ENCODE measurements at regions not wholly inside any gene's neighbourhood (a gene's known extent, or its start where the extent isn't known, plus 50 kb on each side); places are given as distances from the start of the nearest gene placed in this dataset.

DNA sequence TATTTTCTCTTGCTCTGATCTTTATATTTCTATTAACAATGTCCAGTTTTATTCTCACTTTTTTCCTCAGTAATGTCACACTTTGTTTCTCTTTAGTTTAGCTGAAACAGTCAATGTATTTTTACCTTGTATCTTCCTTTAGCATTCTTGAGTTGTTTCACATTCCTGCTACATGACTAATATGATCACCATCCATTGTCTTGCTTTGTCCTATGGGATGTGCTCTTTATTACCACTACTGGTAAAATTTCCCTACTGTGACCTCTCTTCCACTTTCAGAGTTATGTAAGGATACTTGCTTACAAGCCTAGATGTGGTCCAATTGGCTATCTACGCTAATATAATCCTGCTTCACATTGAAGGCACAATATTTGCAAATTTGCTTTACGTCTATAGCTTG, 457.9 kb downstream of the PIK3C3 start:
- no peak for DNase-seq

DNA sequence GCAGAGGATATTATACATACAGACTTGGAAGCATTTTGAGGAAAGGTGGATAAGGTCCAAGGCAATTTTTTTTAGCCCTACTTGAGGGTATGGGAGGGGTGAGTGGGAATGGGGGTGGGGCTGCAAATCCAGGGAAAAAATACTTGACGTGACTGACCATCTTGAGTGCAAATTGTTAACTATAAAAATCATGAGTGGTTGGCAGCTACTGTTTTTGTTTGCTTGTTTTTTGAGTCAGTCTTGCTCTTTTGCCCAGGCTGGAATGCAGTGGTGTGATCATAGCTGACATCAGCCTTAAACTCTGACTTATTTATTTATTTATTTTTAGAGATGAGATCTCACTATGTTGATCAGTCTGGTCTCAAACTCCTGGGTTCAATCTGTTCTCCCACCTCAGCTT, 458.8 kb downstream of the PIK3C3 start:
- DNase-seq: no peak

DNA sequence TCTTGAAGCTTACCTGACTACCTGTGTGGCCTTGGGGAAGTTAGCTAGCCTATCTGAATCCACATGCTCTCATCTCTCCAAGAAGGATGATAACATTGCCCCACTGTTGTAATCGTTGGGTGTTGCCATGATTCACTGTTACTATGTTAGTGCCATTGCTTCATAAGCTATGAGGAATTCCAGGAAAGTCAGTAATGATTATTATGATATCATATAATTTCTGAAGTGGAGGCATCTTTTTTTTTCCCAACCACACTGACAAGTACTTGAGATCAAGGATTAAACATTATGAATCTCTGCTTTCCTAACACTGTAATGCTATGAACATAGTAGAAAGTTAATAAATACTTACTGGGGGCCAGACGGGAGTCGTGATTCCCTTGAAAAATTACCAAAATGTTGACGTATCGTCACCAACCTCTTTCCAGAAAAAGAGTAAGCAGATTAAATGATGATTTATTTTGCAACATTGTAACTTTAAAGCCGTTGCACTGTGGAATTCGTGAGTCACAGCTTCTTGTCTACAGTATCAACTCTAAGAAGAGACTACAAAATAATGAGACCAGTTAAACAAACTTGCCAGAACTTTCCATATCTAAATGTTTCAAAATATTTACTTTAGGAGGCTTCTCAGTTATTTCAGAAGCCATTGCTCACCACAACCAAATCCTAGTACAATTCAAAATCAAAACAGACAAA, 459.9 kb downstream of the PIK3C3 start:
- DNase-seq: no peak

DNA sequence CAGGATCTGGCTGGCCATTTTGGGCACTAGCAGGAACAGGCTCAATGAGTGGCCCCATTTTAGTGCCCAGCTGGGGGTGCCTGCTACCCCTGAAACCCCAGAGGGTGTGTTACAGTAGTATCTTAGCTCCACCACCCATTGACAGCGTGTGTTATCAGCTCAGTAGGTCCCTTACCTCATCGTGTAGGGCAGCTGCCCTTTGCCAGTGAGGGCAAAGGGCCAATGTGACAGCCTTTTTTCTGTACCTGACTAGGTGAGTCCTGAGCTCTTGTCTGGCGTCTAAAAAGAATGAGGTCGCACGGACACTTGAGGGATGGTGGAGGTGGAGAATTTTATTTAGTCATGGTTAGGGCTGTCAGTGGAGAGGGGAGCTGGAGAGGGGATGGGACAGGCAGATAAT, 462.2 kb downstream of the PIK3C3 start:
- no peak for DNase-seq

DNA sequence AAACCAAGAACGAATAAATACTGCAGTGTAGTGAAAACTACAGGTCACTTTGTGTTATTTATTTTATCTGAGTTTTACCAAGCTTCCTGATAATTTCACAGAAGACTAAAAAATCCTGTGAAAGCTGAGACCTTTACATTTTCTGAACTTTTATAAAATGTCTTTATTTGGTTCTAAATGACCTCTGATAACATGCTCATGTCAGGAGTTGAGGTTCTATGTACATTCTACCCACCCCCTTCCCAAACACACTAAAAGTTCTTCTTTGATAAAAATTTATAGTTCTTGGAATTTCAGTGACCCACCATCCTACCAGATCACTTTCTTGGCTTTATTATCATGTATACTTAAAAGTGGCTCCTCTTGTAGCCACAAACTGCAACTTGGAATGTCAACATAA, 463.1 kb downstream of the PIK3C3 start:
- DNase-seq: no peak

DNA sequence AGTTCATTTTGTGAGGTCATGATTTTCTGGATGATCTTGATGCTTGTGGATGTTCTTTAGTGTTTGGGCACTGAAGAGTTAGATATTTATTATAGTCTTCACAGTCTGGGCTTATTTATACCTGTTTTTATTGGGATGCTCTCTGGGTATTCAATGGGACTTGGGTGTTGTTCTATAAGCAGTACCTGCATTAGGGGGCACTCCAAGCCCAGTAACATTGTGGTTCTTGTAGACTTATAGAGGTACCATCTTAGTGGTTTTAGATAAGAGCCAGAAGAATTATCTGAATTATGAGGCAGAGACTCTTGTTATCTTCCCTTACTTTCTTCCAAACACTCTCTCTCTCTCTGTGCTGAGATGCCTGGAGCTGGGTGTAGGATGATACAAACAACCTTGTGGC, 470.0 kb downstream of the PIK3C3 start:
- no peak for DNase-seq

DNA sequence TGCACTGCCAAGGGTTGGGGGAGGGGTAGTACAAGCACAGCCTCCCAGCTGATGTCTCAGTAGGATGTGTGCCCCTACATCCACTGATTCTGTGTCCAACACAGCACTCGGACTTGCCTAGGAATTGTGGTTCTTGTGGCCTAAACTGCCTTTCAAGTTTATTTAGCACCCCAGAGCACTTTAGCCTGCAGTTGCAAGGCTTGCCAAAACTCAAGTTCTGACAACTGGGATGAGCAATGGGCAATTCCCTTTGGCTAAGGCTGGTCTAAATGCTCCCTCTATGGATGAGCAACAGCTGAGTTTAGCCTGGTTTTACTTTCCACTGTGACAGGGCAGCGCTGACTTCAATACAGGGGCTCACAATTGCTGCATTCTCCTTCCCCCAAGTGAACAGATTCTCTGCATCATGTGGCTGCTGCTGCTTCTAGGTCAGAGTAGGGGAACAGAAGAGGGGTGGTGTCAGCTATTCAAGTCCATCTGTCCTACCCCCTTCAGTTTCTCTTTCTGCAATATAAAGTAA, 471.5 kb downstream of the PIK3C3 start:
- DNase-seq: no peak

DNA sequence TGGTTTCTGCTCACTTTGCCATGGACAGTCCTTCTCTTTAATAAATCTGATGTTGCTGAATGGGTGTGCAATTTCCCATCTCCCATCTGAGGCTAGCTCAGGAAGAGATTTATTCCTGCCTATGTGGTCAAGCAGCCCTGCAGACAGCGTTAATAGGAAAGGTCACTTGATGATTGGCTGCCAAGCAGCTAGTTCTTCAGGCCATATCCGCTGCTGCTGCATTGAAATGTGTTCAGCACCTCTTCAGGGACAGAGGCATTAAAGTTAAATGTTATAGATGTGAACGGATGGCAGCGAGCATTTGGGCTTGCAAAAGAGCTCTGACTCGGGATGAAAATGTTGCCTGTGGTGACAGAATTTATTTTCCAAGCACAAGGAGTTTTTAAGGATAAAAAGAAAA, 474.2 kb downstream of the PIK3C3 start:
- DNase-seq: no peak

DNA sequence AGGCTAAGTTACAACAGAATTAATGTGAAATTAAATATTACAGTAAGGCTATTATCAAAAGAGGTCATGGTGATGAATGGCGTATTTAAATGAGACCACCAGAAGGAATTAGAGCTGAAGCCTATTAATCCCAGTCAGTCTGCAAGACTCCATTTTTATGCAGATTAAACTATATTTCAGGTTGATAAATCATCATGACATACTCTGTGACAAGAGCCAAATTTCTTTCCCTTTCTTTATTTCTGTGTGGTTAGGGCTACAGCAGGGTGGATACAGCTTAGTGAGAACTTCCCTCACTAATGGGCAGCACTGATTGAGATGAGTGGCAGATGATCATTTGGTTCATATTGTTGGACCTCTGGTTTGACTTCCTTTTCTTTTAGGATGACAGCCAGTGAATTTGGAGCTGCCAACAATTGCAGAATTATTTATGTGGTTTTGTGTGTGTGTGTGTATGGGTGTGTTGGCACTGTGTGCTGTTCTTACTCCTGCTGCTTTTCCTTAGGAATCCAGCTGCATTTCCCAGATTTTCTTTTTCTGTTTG, 481.3 kb downstream of the PIK3C3 start:
- no peak for DNase-seq

DNA sequence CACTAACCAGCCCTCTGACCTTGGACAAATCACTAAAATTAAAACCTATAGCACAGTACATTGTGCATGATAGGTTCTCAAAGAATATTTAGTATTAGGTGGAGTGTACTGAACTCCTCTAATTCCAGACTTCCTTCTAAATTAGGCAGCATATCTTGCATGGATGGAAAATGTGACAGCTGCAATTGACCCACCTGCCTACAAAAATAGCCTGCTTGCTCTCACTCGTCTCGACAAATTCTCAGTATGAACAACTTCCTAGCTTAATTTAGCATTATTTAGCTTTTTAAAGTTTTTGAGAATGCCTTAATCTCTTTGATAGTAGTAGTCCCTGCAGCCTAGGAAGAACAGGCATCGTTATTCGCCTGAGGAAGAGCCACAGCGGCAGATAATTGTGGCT, 482.0 kb downstream of the PIK3C3 start:
- no peak for DNase-seq

DNA sequence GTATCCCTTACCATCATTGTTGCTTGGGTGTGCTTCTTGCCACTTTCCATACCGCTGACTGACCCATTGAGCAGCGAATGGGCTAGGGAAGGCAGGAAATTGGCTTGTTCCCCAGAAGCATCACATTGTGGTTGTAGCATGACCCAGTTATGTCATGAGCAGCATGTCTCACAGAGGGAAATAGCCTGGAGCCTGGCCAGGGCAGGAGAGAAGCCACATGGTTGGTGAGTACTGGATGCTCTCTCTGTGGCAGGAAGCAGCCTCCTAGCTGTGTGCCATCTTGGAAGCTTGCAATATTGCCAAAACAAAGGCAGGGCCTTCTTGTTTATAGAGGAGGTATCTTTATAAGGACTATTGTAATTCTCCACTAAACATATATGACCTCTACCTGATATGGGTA, 482.6 kb downstream of the PIK3C3 start:
- DNase-seq: no peak

DNA sequence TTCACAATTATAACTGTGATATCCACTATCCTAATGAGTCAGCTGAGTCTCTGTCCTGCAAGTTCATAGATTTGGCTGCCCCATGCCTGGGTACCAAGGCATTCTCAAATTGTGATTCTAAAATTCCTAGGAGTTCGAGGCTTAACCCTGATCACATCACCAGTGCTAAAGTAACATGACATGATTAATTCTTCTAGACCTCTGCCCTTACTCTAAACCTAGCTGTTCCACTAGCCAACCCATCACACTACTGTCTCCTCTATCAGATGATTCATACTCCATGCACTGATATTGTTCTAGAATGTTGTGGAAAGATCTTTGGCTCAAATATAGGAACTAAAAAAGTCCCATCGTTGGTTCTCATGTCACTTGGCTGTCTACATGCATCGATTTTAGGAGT, 487.6 kb downstream of the PIK3C3 start:
- DNase-seq: no peak

DNA sequence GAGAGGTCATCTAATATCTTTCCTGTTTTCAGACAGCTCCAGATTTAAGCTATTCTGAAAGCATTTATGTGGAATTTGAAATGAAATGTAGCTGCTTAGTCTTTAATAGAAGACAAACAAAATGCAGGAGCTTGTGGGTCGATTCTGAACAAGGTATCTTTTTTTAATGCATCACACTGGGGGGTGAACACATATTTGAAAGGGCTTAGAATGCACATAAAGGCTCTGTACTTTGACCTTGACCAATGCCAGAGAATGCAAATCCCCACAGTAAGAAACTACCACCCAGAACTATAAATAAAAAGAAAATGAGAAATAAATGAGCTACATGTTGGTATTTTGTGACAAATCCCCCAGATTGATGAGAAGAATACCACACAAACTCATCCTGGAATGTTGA, 489.3 kb downstream of the PIK3C3 start:
- no peak for DNase-seq

DNA sequence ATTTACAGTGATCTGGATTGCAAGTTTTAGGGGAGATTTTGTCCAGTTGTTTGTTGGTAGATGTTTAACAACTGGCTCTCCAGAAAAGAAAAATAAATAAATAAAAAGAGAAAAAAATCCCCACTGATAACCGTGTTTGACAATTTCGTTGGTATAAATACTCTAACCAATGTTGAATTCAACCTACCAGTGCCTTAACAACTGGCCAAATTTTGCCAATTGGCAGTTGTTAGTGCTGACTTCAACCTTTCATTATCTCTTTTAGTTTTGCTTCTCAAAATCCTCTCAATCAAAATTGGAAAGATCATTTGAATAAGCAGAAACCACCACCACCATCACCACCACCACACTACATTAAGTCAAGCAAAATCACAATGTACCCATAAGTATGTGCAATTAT, 490.3 kb downstream of the PIK3C3 start:
- DNase-seq: no peak

DNA sequence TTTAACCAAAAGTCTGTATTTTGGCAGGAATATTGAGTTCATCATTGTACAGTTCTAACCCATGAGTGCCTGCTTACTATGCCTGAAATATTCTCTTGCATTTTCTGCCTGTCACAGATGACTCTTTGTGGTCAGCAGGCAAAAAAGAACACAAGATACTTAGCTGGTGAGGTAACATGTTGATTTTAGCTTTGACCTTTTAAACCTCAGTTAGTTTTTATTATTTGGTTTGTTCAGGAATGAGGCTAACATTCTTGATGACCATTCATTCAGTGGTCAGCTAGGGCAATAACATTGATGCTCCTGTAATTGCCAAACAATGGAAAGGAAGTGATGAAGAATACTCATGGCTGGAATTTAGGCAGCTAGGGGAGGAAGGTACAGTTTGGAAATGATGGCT, 491.2 kb downstream of the PIK3C3 start:
- no peak for DNase-seq

DNA sequence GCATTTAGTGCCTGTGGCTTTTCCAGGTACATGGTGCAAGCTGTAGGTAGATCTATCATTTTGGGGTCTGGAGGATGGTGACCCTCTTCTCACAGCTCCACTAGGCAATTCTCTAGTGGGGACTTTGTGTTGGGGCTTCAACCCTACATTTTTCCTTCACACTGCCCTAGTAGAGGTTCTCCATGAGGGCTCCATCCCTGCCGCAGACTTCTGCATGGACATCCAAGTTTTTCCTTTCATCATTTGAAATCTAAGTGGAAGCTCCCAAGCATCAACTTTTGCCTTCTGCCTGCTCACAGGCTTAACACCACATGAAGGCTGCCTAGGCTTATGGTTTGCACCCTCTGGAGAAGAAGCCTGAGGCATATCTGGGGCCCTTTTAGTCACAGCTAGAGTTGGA, 492.7 kb downstream of the PIK3C3 start:
- no peak for DNase-seq

DNA sequence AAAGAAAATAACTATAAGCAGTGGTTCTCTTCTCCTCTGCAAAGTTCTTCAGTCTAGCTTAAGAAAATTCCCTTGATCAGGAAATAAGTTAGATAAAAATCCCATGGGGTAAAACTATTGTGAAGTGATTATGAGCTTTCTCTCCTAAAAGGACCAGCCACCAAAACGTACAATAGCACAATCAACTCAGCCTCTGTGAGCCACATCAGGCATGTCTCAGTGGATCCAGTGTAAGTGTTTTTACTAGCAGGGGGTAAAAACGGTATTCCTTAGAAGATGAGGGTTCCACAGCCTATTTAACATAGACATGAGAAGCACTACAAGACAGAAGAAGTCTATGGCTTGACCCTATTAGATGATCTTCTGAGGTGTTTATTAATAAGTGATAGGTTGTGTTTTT, 503.2 kb downstream of the PIK3C3 start:
- no peak for DNase-seq

DNA sequence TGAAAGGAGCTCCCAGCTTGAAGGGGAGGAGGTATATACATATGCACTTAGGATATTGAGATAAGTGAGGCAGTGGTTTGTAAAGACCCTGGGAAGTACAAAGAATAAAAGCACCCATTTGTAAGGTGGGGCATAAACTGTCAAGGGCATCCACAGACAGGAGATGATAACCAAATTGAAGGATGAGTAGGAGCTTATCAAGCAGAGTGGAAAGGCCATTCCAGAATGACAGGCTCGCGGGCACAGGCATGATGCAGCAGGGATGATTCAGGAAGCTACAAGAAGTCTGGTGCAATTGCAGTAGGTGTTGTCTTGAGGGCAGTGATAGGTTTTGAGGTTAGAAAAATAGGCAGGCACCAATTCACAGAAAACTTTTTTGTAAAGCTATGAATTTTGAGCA, 504.8 kb downstream of the PIK3C3 start:
- DNase-seq: no peak

DNA sequence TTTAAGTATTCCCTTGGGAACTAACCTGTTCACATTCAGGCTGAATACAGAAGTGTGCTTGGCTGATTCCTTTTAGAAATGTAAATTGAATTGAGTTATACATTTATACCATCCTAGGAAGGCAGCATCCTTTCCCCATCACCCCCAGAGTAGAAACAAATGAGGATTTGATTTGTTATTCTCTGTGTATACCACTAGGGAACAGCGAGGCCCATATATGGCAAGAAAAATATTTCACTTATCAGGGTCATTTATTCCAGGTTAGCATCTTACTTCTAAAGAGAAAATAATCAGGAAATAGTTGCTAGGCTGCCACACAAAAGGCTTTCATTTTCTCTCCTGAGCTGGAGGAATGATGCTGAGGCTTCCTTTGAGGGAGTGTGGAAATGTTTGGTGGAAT, 516.9 kb downstream of the PIK3C3 start:
- no peak for DNase-seq

DNA sequence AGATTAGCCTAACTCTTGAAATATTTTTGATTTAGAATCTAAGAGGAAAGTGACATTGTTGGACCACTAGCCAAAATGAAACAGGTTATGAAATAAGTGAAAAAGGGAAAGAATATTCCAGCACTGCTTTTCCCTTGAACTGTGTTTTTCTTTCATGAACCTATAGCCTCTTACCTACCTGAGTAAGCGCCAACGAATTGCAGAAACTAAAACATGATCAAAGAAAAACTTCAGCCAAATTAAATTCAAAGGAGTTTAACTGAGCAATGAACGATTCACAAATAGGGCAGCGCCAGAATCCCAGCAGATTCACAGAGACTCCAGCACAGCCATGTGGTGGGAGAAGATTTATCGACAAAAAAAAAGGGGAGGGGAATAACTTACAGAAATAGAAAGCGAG, 518.6 kb downstream of the PIK3C3 start:
- DNase-seq: no peak

DNA sequence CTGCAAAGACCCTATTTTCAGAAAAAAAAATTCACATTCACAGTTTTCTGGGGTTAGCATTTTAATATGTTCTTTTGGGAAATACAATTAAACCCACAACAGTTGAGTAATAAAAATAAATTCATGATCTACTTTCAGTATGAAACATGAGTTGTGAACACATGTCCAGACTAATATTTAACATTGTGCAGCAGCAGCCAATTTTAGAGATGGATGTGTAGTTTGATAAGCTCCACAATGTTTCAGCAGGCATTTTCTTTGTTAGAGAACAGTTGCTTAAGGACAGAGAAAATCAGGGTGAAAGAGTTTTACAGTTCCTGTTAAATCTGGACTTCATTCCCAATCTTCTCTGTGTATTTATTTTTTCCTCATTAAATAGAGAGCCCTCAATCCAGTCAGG, 519.5 kb downstream of the PIK3C3 start:
- DNase-seq: no peak

DNA sequence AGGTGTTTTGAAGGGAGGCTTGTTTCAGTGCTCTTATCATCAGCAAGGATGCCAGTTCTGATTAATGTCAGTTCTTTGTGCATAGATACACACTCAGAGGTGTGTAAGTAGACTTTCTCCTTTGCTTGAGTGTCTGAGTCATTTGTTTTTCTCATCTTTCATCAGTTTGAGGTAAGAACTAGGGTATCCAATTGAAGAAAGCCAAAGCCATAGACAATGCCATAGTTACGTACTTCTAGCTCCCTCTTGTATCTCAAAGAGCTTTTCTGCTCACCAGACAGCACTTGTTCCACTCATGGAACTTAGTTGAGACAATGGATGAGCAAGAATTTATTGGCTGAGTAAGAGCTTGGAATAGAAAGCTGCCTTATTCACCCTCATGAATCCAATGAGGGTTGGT, 520.1 kb downstream of the PIK3C3 start:
- DNase-seq: no peak

DNA sequence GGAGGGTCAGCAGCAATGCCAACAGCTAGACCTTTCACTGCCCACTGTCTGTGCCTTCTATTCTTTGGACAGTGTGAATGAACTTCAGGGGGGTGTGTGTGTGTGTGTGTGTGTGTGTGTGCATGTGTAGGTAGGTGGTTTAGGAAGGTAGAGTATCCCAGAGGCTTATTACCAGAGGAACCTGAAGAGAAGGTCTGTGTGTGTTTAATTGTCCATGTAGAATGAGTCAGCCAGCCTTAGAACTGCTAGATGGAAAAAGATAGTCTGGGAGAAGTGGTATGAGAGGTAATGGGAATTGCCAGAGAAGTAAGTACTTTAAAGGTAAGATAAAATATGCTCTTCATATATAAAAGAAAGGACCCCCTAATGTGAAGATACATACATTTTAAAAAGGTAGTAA, 522.2 kb downstream of the PIK3C3 start:
- DNase-seq: no peak

DNA sequence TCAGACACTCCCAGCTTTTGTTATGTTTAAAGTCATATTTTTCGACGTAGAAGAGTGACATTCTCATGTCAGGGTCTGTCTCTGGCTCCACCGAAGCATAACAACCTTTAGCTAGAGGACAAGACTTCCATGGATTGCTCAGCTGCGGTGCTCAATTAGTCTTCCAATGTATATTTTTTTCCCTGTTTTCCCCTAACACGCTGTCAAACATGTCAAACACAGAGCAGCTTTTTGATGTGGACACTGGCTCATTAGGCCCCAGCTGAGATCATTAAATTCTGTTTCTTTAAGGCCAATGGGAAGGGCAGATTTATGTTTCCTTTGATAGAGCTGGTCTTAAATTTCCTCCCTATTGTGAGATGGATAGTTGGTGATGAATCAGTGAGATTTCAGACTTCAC, 525.4 kb downstream of the PIK3C3 start:
- DNase-seq: no peak

DNA sequence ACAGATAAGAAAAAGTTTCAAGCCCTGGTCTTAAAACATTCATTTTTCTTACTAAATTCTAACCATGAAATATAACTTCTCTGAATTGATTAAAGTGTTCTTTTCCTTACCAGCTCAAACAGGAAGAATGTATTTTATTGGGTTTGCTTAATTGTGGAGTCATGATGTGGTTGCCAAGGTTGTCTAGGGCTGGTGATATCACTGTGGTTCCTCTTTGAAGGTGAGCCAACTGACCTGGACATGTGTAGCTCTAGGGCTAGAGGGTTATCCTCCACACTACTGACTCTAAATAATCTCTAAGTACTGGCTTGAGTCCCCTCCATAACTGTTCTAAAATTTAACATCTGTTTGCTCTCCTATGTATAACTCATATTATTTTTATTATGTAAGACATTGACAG, 529.6 kb downstream of the PIK3C3 start:
- no peak for DNase-seq

All from NCI-H1436 treated with DMSO at 0.1 percent for 48 hours (cell line).